HEK293T (cell line): ENCODE measurements at regions not wholly inside any gene's neighbourhood (a gene's known extent, or its start where the extent isn't known, plus 50 kb on each side); places are given as distances from the start of the nearest gene placed in this dataset.

ENCODE experiments used
- CTCF ChIA-PET: fragments of 350-600 bp; formaldehyde crosslinking; extraction: SDS; loops from one replicate; lab custom pipeline; 2021; ENCODE audit warnings: antibody characterized with exemption, inconsistent platforms; lab: Yijun Ruan, JAX
- POLR2A ChIA-PET: fragments of 350-600 bp; formaldehyde crosslinking; extraction: SDS; loops from one replicate; lab custom pipeline; 2020; ENCODE audit warnings: antibody characterized with exemption, inconsistent platforms; lab: Yijun Ruan, JAX
- DNase-seq: peaks from one replicate; pipeline ENCODE4 v3.0.0; 2012; ENCODE audit warnings: mixed read lengths; ENCODE audit errors: extremely low spot score
- ARNT ChIP-seq: fragments of 450-650 bp; IDR thresholded peaks from 2 replicates; pipeline ENCODE4 v1.6.1; 2017; ENCODE audit warnings: mild to moderate bottlenecking
- BHLHE40 ChIP-seq: fragments of 450-650 bp; IDR thresholded peaks from 2 replicates; pipeline ENCODE4 v1.6.1; 2016; ENCODE audit warnings: mild to moderate bottlenecking, moderate library complexity, borderline replicate concordance
- CTBP1 ChIP-seq: fragments of 450-650 bp; IDR thresholded peaks from 2 replicates; pipeline ENCODE4 v1.6.1; 2016; ENCODE audit warnings: borderline replicate concordance
- ELF4 ChIP-seq: fragments of 450-650 bp; IDR thresholded peaks from 2 replicates; pipeline ENCODE4 v1.6.1; 2017; ENCODE audit warnings: antibody characterized with exemption
- FOXA1 ChIP-seq: fragments of 450-650 bp; IDR thresholded peaks from 2 replicates; pipeline ENCODE4 v1.6.1; 2016; ENCODE audit warnings: mild to moderate bottlenecking
- FOXK2 ChIP-seq: fragments of 450-650 bp; IDR thresholded peaks from 2 replicates; pipeline ENCODE4 v1.6.1; 2016; ENCODE audit warnings: mild to moderate bottlenecking
- FOXM1 ChIP-seq: fragments of 450-650 bp; IDR thresholded peaks from 2 replicates; pipeline ENCODE4 v1.6.1; 2017; ENCODE audit warnings: mild to moderate bottlenecking, borderline replicate concordance
- HDGF ChIP-seq: fragments of 450-650 bp; IDR thresholded peaks from 2 replicates; pipeline ENCODE4 v1.6.1; 2017; ENCODE audit warnings: antibody characterized with exemption, borderline replicate concordance
- L3MBTL2 ChIP-seq: fragments of 450-650 bp; conservative IDR thresholded peaks from 2 replicates; pipeline ENCODE4 v1.6.1; 2016; ENCODE audit warnings: mild to moderate bottlenecking
- LEF1 ChIP-seq: fragments of 450-650 bp; IDR thresholded peaks from 2 replicates; pipeline ENCODE4 v1.6.1; 2017; ENCODE audit warnings: mild to moderate bottlenecking, borderline replicate concordance
- NFRKB ChIP-seq: fragments of 450-650 bp; IDR thresholded peaks from 2 replicates; pipeline ENCODE4 v1.6.1; 2016; ENCODE audit warnings: mild to moderate bottlenecking, moderate library complexity
- SP1 ChIP-seq: fragments of 450-650 bp; IDR thresholded peaks from 2 replicates; pipeline ENCODE4 v1.6.1; 2017
- SUZ12 ChIP-seq: fragments of 450-650 bp; IDR thresholded peaks from 2 replicates; pipeline ENCODE4 v1.6.1; 2016; ENCODE audit warnings: mild to moderate bottlenecking
- TARDBP ChIP-seq: fragments of 450-650 bp; IDR thresholded peaks from 2 replicates; pipeline ENCODE4 v1.6.1; 2016
- ZNF384 ChIP-seq: fragments of 450-650 bp; IDR thresholded peaks from 2 replicates; pipeline ENCODE4 v1.6.1; 2016
- TF ChIP-seq, protein P1 (sequence below): fragments of 450-650 bp; IDR thresholded peaks from 2 replicates; pipeline ENCODE4 v1.6.1; 2016

DNA sequence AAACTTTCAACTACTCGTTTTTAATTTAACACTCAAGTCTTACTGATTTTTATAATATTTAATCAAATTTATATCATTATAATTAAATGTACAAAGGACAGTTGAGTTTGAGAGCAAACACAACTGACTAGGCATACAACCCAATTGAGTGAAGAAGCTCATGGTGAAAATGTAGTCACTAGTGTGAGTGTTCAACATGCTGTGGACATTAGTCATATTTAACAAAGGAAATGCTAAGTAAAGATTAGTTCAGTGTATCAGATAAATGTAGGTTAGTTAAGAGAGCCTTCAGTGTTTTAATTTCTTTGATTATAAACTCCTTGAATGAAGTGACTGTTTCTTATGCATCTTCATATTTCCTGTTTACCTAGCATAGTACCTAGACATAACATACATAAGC lies 444.2 kb upstream of the GOLIM4 start:
- no peak for DNase-seq
- POLR2A ChIA-PET = no interaction called here
- TF ChIP-seq TARDBP (no peak), FOXM1 (no peak), L3MBTL2 (no peak), FOXA1 (no peak), CTBP1 (no peak), ARNT (no peak), BHLHE40 (no peak), LEF1 (no peak), SP1 (no peak), SUZ12 (no peak), HDGF (no peak), NFRKB (no peak), ZNF384 (no peak), ELF4 (no peak), FOXK2 (no peak)
- TF ChIP-seq, protein P1, sequence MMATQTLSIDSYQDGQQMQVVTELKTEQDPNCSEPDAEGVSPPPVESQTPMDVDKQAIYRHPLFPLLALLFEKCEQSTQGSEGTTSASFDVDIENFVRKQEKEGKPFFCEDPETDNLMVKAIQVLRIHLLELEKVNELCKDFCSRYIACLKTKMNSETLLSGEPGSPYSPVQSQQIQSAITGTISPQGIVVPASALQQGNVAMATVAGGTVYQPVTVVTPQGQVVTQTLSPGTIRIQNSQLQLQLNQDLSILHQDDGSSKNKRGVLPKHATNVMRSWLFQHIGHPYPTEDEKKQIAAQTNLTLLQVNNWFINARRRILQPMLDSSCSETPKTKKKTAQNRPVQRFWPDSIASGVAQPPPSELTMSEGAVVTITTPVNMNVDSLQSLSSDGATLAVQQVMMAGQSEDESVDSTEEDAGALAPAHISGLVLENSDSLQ = no peak
- CTCF ChIA-PET = no interaction called here

DNA sequence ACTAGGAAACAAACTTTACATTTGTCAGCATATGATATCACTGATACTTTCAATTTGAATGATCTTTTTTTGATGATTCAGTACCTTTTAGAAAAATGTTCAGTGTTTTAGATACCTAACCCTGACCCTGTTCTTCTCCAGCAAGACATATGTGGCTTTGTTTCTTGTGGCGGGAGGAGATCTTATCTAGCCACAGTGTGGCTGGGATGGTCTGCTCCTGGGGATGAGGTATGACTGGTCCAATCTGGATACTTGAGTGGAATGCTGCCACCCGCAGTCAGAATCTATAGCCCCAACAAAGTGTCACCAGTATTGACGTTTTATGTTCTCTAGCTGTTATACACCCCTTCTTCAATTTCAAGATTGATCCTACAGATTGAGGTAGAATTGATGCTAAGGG lies 439.0 kb upstream of the GOLIM4 start:
- no peak for DNase-seq
- TF ChIP-seq NFRKB = no peak
- no peak for TF ChIP-seq FOXM1
- no peak for TF ChIP-seq ELF4
- TF ChIP-seq SP1 = no peak
- TF ChIP-seq CTBP1 = no peak
- TF ChIP-seq FOXK2 = no peak
- ChIA-PET POLR2A (no interaction called here), CTCF (no interaction called here)

DNA sequence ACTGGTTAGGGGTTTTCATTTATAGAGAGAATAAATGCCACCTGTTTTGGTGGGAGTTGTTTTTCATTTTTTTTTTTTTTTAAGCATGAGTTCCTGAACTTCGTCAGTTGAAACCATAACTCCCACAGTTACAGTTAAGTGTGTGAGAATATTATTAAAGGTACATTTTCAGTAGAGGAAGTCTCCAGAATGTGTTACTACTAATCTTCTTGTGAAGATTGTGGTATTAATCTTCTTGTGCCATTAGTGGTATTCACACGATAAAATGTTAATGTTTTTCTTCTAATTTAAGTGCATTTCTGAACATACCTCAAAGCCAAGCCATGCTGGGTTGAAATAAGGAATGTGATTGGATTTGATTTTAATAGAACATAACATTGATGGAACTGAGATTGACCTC lies 437.9 kb upstream of the GOLIM4 start:
- ChIA-PET POLR2A (no interaction called here), CTCF (no interaction called here)
- DNase-seq = no peak
- TF ChIP-seq ELF4 = no peak
- no peak for TF ChIP-seq HDGF
- TF ChIP-seq BHLHE40 = no peak
- TF ChIP-seq L3MBTL2 = no peak
- no peak for TF ChIP-seq NFRKB
- TF ChIP-seq CTBP1 = no peak
- TF ChIP-seq FOXK2 = no peak
- no peak for TF ChIP-seq ZNF384
- TF ChIP-seq ARNT = no peak
- no peak for TF ChIP-seq SP1
- no peak for TF ChIP-seq FOXA1
- no peak for TF ChIP-seq FOXM1

DNA sequence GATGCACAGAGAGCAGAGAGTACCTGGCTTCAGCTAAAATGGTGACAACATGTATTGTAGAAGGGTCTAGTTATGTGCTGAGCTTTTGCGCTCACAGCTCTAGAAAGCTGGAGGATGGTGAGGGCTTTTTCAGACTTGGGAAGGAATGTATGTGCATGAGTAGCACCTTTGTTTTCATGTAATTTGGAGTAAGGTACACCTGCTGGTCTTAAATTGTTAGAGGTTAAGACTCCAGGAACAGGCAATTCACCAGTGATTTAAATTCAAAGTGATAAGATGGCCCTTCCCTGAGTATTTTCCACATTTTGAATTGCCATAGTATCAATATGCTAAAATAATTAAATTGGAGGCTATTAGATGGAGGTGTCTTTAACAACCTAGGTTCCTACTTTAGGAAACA lies 436.4 kb upstream of the GOLIM4 start:
- TF ChIP-seq HDGF (no peak), ARNT (no peak), TARDBP (no peak), BHLHE40 (no peak), FOXA1 (no peak), SP1 (no peak), L3MBTL2 (no peak), CTBP1 (no peak), ZNF384 (no peak), ELF4 (no peak), FOXM1 (no peak), LEF1 (no peak)
- ChIA-PET CTCF (no interaction called here), POLR2A (no interaction called here)
- DNase-seq = no peak

DNA sequence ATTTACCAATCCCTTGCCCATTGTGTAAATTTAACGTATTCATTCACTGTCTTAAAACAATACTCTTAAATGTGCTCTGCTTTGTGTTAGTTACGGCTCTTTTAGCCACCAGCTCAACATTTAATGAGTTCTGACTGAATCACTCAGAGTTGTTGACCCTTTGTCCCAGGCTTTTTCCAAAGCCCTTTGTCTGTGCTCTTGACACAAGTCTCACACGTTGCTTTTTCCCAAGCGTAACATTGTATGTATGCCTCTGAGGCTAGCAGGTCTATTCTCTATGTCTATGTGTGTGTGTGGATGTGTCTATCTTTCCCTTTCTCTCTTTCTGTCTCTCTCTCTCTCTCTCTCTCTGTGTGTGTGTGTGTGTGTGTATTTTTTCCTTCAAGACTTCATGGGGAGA lies 435.4 kb upstream of the GOLIM4 start:
- ChIA-PET CTCF (no interaction called here), POLR2A (no interaction called here)
- TF ChIP-seq NFRKB = no peak
- no peak for TF ChIP-seq CTBP1
- no peak for TF ChIP-seq ZNF384
- TF ChIP-seq SUZ12 = no peak
- no peak for TF ChIP-seq ARNT
- no peak for TF ChIP-seq BHLHE40
- no peak for TF ChIP-seq FOXK2
- TF ChIP-seq, protein P1 = no peak
- no peak for TF ChIP-seq SP1
- no peak for TF ChIP-seq LEF1
- TF ChIP-seq FOXA1 = no peak
- no peak for TF ChIP-seq ELF4
- no peak for TF ChIP-seq TARDBP
- no peak for TF ChIP-seq HDGF
- TF ChIP-seq L3MBTL2 = no peak
- TF ChIP-seq FOXM1 = no peak
- DNase-seq = no peak

DNA sequence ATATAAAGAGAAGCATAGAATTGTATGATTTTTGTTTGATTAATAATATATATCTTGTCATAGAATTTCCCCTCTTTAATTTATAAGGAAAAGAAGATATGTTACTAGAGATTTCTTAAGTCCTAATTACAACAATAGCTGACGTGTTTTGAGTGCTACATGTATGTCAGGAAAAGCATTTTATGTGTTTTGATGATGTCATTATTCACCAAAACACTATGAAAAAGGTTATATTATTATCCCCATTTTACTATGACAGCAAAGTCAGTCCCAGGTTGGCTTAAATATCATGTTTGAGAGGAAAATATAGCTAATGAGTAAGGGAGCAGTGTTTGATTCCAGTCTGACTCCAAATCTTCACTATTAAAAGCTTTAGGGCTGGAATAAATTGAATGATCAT lies 428.4 kb upstream of the GOLIM4 start:
- POLR2A ChIA-PET = no interaction called here
- DNase-seq = no peak
- no peak for TF ChIP-seq FOXM1
- TF ChIP-seq FOXA1 = no peak
- no peak for TF ChIP-seq ELF4
- no peak for TF ChIP-seq ZNF384
- no peak for TF ChIP-seq LEF1
- no peak for TF ChIP-seq SUZ12
- no peak for TF ChIP-seq L3MBTL2
- no peak for TF ChIP-seq CTBP1
- TF ChIP-seq BHLHE40 = no peak
- no peak for TF ChIP-seq HDGF
- TF ChIP-seq TARDBP = no peak
- TF ChIP-seq, protein P1 = no peak
- TF ChIP-seq NFRKB = no peak
- no peak for TF ChIP-seq ARNT
- no peak for TF ChIP-seq FOXK2
- TF ChIP-seq SP1 = no peak
- CTCF ChIA-PET = no interaction called here
